Transverse colon (tissue), 4 donors: ENCODE measurements at regions not wholly inside any gene's neighbourhood (a gene's known extent, or its start where the extent isn't known, plus 50 kb on each side); places are given as distances from the start of the nearest gene placed in this dataset.
"Not testable (repeated sequence)": the region's sequence is repeated elsewhere in the genome, so short reads cannot be mapped to it uniquely, and the experiment has no call there.

Experiments
- EP300 ChIP-seq: sonication (generic); formaldehyde crosslinking; IDR thresholded peaks from one replicate; pipeline ENCODE4 v1.6.1; 2017; ENCODE audit warnings: antibody characterized with exemption, low read depth
- POLR2A ChIP-seq: fragments of 450-650 bp; IDR thresholded peaks from one replicate; pipeline ENCODE4 v1.6.1; 2016; ENCODE audit warnings: antibody characterized with exemption, mild to moderate bottlenecking, moderate library complexity
- POLR2AphosphoS5 ChIP-seq, 3 donors: sonication (generic); formaldehyde crosslinking; IDR thresholded peaks; one replicate each; pipeline ENCODE4 v1.6.1; 2016; ENCODE audit warnings: antibody characterized with exemption in 3 of 3
- TF ChIP-seq, protein P1 (sequence below), 5 experiments: fragments of 200-600 bp in 3 of 5; fragments of 450-650 bp in 2 of 5; sonication (generic) in 3 of 5; IDR thresholded peaks; 1 replicate in 2 of 5; 2 replicates in 3 of 5; pipeline ENCODE4 v1.5.1; 2016 to 2017; ENCODE audit warnings: antibody characterized with exemption in 5 of 5, inconsistent platforms in 3 of 5, mild to moderate bottlenecking in 2 of 5, moderate library complexity in 1 of 5

DNA sequence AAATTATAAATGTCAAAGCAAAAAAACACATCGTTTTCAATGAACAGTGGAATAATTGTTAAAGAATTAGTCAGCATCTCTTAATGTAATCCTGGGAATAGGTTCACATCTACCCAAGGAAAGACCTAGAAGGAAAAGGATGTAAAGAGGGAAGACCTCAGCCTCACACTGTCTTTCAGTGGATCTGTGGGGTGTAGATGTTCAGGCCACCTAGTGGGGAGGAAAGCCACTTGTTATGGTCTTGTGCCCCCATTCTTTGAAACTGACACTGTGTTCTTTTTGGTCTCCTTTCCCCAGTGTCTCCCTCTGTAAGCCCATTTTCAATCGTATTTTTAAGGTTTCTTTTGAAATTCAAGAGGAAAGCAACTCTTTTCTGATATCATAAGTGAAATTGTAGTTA lies 68.1 kb upstream of the ARL17B start:
- TF ChIP-seq, protein P1, sequence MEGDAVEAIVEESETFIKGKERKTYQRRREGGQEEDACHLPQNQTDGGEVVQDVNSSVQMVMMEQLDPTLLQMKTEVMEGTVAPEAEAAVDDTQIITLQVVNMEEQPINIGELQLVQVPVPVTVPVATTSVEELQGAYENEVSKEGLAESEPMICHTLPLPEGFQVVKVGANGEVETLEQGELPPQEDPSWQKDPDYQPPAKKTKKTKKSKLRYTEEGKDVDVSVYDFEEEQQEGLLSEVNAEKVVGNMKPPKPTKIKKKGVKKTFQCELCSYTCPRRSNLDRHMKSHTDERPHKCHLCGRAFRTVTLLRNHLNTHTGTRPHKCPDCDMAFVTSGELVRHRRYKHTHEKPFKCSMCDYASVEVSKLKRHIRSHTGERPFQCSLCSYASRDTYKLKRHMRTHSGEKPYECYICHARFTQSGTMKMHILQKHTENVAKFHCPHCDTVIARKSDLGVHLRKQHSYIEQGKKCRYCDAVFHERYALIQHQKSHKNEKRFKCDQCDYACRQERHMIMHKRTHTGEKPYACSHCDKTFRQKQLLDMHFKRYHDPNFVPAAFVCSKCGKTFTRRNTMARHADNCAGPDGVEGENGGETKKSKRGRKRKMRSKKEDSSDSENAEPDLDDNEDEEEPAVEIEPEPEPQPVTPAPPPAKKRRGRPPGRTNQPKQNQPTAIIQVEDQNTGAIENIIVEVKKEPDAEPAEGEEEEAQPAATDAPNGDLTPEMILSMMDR (IDR thresholded peaks at IDR 0.05) = not testable (repeated sequence)
- TF ChIP-seq POLR2A; POLR2AphosphoS5 (IDR thresholded peaks at IDR 0.05); EP300: not testable (repeated sequence)
